GM23248 (cell line): ENCODE measurements at regions not wholly inside any gene's neighbourhood (a gene's known extent, or its start where the extent isn't known, plus 50 kb on each side); places are given as distances from the start of the nearest gene placed in this dataset.

Experiments
- EZH2 ChIP-seq: fragments of 200-600 bp; sonication (generic); IDR thresholded peaks from 2 replicates; pipeline ENCODE4 v1.6.1; 2018; ENCODE audit warnings: antibody characterized with exemption, mild to moderate bottlenecking; ENCODE audit not compliant: insufficient read depth, poor library complexity, severe bottlenecking
- EZH2phosphoT487 ChIP-seq: fragments of 200-600 bp; sonication (generic); IDR thresholded peaks from 2 replicates; pipeline ENCODE4 v1.6.1; 2018; ENCODE audit warnings: antibody characterized with exemption, moderate library complexity, mild to moderate bottlenecking, low read depth; ENCODE audit not compliant: insufficient read depth

GRCh38 chr6:103379272-103379671 is 1480.4 kb downstream of the HACE1 start:
- TF ChIP-seq EZH2phosphoT487 (no peak), EZH2 (no peak)
